NAMALWA (cell line): ENCODE measurements at regions not wholly inside any gene's neighbourhood (a gene's known extent, or its start where the extent isn't known, plus 50 kb on each side); places are given as distances from the start of the nearest gene placed in this dataset.

Experiments used
- DNase-seq: peaks from one replicate; pipeline ENCODE4 v3.0.0-alpha.2; 2015; ENCODE audit warnings: low spot score

DNA sequence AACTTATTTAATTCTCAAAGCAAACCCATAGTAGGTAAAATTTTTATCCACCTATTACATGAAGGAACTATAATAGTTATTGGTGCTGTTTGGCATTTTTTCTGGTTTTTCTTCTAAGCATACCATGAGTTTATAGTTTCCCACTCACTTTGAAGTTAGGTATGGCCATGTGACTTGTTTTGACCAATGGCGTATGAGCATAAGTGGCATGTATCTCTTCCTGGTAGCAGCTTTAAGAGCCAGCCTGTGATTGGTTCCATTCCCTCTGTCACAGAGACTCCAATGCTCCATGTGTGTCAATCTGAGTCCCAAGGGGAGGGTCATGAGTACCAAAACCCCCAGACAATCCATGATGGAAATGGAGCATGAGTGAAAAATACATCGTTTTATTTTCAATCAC lies 282.9 kb upstream of the N4BP1 start:
- peak; percentile 36 for DNase-seq

DNA sequence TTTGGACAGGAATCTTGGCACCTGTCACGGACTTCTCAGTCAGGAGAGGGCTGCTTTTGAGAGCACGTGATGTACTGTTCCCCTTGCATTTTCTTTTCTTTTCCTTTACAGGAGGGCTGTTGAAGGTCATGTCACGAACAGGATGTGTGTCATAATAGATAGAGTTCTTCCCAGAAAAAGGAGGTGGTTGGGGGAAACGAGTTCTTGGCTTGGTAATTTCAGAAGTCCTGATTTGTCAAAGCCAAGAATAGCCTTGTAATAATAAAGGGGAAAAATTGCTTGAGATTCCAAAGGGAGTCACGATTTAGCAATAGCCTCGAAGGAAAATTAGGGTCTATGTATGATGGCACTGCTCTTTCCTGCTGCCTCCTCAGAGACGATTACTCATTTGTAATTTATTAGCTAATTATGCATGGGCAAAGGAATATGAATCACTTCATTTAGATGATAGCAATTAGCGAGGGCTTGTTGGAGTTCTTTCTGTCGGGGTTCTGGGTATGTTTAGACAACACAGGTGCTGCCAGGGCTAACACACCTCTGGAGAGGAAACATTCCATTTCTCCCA lies 277.7 kb upstream of the N4BP1 start:
- DNase-seq = no peak

DNA sequence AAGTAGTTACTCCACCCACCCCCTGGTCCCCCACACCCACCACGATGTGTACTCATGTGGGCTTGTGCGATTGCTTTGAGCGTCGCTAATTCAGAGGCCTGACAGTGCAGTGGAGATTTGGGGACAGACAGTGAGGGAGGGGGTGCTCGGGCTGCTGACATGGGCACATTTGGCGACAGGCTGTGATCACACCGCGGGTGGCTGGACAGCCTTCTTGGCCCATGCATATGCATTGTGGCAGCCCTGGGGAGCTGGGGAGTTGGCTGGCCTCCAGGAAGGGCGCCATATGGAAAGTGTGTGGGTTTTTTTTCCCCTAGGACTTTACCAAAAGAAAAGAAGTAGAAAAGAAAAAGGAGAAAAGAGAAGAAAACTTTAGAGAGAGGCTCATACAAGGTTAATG lies 275.5 kb upstream of the N4BP1 start:
- no peak for DNase-seq

DNA sequence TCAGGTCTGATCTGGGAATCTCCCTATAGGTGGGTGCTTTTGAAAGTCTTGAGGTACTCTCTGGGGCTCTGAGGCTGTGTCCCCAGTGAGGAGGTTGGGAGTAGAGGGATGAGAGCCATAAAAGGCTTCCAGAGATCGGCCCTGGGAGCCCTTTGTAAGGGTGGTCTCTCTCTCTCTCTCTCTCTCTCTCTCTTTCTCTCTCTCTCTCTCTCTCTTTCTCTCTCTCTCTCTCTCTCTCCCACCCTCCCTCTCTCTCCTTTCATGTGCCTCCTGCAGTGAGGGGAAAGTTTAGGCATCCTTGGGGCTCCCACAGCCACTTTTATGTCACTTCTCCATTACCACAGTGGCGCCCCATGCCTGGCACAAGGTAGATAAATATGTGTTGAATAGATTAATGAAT lies 271.3 kb upstream of the N4BP1 start:
- no peak for DNase-seq

DNA sequence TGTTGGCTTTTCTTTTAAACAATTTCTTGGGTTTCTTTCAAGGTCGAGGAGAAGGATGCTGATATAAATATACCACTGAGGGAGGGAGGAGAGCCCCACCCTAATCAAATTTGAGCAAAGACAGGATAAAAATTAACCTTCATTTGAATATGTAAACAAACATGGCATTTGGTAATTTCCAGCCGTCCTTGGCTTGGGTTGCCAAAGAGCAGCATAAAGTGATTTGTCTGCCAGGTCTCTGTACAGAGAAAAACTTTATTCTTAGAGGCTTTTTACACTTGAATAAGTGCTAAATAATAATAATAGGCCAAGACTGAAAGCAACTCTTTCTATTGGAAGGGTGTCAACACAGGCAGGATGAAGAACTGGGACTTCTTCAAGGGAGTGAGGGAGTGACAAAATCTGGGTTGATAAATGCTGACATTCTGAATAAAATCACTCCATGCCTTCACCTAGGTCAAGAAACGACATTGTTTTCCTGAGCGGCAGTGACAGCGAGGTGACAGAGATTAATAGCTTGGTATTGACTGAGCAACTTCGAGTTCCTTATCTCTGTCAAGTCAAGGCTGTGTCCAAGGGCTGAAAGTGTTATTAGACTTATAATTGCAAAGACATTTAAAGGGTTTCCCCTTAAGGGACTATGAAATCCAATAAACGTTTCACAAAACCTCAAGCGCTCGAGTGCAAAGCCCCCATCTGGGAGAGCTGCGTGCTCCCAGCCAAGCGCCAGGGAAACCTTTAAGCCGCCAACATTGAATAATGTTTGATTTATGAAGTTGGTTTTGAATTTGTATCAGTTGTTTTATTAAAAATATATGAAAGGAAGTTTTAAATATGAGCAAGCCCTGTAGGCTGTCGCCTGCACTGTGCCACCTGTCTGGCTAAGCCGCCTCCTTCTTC lies 269.5 kb upstream of the N4BP1 start:
- DNase-seq = no peak

DNA sequence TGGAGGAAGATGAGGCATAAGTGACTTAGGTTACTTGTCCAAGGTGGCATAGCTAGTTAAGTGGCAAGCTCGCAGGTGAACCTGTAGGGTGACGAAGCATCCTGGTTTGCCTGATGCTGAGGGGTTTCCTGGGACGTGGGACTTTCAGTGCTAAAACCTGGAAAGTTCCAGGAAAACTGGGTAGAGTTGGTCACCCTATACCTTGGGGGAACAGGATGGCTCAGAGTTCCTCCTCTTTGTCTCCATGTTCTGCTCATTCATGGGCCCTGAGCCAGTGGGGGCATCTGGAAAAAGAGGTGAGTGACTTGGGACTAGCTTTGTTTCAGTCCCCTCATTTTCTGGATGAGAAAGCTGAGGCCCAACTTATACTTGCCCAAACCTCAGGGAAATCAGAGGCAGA lies 268.0 kb upstream of the N4BP1 start:
- no peak for DNase-seq

DNA sequence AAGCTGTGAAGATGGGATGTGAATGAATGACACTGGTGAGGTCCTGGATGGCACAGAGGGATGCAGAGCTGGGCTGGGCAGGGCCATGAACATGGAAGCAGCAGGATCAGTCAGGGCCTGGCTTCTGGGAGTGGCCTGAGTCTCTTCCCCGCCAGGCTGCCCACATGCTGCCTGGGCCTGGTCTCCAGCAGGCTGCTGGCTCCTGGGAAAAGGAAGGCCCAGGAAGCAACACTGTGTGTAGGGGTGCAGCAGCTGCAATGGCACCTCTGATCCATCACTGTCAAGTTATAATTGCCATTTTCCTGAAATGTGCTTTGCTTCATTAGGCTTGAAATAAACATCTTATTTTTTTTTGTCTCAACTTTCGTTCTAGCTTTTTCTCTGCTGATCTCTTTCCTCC lies 260.2 kb upstream of the N4BP1 start:
- DNase-seq = no peak

DNA sequence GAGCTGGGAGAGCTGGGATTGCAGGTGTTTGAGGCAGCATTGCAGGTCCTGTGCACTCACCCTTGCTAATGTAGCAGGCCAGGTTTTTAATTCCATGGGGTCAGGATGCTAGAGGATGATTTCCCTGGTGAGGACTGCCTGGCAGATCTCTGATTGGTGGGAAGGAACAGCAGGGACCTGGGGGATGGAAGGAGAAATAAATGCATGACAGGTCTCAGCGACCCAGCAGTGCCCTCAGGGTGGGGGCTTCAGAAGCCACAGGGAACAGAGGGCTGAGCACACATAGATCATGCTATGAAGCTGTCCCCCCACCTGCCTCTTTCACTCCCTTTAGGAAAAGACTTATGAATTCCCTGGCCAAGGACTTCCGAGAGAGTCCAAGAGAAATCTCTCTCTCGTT lies 255.5 kb upstream of the N4BP1 start:
- DNase-seq = no peak

DNA sequence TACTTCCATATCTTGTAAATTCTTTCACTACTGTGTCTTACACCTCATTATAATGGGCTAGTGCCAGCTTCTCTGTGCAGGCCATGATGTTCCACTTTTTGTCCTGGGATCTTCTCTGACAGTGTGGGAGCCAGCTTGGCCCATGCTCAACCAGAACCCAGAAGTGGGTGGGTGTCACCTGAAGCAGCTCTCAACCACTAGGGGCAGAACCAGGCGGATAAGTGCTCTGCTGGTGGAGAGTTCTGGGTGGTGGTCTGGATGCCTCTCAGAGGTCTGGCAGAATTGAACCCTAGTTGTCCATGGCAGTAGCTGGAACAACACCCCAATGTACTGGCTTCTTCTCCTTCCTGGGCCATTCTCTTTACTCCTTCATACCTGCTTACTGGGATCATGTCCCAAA lies 254.1 kb upstream of the N4BP1 start:
- DNase-seq = peak; percentile 5

DNA sequence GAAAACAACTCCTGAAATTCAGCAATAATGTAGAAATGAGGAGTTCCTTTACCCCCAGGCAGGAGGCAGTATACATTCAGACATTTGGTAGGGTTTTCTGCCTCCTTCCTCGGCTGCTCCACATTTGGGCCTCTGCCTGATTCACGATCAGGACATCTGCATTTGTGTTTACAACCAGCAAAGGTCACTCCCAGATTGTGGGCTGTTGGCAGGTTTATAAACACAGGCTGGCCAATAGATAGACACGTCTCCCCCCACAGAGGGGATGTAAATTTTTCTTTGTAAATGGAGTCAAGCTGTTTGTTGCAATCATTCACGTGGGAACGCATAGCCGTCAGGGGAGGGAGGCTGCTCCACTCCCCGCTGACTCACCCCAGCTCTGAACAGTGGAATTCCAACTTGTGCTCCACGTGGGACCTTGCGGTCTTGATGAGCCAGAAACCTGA lies 252.1 kb upstream of the N4BP1 start:
- no peak for DNase-seq

DNA sequence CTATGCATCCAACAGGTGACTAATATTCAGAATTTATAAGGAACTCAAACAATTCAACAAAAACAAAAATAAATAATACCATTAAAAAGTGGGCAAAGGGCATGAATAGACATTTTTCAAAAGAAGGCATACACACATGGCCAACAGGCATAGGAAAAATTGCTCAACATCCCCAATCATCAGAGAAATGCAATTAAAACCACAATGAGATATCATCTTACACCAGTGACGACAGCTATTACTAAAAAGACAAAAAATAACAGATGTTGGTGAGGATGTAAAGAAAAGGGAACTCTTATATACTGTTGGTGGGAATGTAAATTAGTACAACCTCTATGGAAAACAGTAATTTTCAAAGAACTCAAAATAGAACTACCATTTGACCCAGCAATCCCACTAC lies 250.4 kb upstream of the N4BP1 start:
- DNase-seq = no peak

DNA sequence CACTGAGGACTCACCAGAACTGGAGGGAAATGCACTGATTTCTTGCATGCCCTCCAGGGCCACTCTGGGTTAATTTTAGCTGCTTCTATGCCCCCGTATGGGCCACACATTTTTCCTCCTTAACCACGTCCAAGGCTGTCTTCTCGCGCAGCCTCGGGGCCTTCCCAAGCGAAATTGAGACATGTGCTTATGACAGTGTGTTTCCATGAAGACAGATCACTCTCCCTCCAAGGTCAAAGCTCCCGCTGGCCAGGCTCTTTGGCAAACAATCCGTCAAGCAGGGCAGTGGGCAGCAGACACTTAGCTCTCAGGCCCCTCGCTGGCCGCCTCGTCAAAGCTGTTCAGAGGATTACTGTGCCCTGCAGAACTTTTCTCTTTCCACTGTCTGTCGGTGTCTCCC lies 243.0 kb upstream of the N4BP1 start:
- no peak for DNase-seq

DNA sequence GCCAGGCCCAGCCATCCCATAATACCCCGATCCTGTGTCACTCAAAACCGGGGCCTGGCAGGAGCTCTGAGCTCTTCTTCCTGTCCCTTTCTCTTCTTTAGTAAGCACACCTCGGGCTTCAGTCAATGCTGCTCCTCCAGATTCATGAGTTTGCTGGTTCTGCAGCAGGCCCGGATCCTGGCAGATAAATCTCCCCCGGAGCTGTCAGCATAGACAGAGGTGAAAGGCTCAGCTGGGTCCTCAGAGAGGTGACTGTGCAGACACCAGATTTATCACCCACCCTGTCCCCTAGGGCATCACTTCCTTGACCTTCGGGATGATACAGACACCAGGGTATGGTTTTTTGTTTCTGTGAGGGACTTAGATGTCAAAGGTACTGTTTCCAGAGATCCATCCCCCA lies 242.5 kb upstream of the N4BP1 start:
- DNase-seq = no peak

DNA sequence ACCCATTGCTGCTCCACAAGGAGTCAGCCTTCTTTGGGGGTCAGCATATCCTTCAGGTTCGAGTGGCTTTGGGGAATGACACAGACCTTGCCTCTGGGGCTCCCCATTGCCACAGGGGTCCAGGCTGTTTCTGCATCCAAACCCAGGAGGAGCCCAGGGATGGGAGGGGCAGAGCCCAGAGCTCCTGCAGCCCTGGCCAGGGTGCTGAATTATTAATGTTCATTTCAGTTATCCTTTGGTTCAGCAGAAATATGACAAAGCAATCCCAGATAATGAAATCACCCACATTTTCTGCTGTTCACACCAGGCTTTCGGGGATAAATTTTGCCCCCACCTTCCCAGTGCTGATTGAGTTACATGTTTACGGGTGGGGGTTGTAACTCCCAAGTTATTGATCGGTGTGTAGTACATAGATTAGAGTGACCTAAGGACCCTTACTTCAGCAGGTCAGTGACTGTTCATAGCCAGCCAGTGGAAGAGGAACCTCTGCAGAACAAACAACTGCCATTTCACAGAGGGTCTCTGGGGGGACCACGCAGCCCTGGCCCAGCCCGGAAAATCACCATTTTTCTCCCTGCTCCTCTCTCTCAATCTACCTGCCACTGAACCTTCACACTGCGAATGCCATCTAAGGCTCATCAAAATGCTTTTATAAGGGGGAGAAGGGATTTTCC lies 240.3 kb upstream of the N4BP1 start:
- DNase-seq = no peak

DNA sequence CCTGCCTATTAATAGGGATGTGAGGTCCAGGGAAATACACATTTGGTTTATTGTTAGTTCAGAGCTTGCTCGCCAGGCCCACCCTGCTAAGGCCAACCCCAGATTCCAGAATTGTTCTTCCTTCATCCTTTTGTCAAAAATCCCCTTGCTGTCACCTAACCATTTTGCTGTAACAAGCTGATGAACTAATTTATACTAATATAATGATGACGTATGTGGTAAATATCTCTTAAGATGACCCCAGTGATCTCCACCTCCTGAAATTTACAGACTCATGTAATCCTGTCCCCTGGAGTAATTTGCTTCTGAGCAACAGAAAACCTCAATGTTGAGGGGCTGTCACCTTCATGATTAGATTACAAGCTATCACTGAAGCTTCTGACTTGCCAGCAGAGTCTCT lies 236.3 kb upstream of the N4BP1 start:
- DNase-seq = no peak

DNA sequence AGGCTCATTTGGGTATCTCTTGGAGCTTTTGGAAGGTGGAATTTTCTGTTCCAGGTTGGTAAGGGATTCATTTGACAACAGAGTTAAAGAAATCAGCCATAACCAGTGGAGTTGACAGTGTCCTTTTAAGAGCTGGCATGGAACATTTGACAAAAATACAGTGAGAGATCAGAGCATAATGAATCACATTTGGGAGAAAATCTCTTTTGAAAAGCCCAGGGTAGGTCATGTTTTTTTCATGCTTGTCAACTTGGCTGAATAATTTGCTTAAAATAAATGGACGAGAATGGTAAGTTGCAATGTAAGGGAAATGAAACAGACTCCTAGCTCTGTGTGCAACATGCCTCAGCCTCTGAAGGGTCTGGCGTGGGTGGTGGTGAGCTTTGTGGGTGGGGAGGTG lies 235.3 kb upstream of the N4BP1 start:
- no peak for DNase-seq

DNA sequence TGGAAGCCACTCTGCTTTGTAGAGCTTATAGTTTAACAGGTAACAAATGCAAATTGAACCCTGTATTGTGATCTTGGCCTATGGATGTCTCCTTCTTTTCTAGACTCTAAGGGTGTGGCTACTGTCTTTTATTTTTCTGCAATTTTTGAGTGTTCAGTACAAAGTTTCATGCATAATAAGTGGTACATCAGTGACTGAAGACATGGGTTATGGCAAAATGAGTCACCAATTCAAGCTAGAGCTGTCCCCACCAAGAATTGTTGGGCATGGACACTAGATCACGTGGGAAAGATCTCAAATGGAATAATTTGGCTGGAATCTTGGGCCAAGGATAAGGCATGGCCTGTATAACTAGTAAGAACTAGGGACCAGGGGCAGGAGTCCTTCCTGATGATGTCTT lies 228.4 kb upstream of the N4BP1 start:
- DNase-seq = no peak

DNA sequence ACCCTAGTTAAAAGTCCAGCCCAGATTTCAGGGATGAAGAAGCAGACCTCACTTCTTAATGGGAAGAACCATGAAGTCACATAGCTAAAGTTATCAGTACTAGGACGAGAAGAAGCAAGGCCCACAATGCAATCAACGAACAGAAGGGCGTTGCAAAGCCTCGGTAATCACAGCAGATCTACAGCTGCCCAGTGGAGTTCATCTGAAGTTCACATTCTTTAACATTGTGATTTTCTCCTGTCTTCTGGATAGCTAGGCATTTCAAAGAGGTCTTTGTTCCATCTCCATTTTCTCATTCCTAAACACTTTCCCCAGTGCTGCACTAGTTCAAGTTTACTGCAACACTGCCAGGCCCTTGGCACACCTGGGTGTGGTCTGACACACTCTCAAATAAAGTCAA lies 226.7 kb upstream of the N4BP1 start:
- no peak for DNase-seq

DNA sequence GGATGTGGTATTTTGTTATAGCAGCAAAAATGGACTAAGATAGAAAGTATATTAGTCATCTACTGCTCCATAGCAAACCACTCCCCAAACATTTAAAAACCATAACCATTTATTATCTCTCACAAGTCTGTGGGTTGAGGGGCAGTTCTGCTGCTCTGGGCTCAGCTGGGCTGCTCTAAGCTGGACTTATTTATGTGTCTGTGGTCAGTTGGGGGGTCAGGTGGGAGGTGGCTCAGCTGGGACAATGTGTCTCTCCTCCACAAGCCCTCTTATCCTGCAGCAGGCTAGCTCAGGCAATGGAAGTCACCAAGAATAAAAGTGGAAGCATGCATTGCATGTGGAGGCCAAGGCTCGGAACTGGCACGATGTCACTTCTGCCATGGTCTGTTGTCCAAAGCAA lies 226.1 kb upstream of the N4BP1 start:
- no peak for DNase-seq

DNA sequence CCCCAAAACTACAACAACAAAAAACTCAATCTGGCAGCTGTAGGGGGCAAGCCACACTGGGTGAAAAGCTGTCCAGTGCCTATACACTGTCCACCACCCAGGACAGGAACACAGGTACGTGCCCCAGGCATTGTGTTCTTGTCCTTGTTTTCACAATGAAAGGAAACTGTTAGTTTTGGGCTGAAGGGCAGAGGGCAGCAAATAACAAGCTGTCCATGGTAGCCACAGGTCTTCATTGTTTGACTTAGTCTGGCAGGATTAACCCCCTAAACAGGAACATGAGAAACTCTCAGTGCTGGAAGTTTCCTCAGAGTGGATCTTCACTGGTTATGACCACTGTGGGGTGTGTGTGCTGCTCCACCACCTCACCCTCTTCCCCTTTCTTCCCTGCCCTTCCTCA lies 224.6 kb upstream of the N4BP1 start:
- DNase-seq = no peak

DNA sequence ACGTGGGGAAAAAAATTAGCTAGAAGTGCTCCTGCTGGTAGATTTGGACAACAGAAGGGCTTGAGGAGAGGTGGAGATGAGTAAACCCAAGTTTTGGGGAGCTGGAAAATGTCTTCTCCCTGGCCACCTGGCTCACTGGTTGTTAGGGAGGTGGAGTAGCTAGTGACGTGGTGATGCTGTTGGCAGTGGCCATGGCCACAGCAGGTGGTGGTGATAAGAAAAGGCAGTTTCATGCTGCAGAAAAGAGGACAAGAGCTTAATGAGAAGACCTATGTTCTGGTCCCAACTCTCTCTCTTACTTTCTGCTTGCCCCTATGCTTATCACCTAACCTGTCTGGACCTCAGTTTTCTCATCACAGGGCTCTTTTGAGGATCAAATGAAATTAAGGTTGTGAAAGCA lies 223.5 kb upstream of the N4BP1 start:
- no peak for DNase-seq

DNA sequence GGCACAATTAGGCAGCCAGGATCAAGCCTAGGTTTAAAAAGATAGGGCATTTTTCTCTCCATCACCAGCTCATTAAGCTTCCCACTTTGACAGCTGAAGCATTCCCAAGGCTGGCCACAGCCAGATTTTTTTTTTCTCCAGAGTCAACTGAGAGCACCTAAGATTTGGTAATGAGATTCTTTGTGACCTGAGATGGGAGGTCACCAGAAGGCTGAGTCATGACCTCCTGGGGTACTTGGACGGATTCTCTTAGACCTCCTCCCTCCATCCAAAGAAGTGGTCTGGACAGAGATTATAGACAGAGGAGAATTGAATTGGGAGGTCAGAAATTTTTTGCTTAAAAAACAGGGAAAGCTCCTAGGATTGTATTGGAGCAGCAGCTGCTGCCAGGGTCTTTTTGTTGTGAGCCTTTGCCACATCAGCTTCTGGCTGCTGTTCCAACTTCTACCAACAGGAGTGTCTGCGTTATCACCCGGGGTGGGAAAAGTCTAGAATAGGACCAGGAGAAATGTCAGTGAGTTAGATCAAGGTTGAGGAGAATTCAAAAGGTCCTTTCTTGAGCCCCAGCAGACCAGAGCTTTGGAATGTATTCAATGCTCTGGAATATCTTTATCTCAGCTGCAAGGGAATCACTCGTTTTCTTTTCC lies 221.2 kb upstream of the N4BP1 start:
- peak; percentile 15 for DNase-seq
